HTR-8/SVneo (cell line): ENCODE measurements at regions not wholly inside any gene's neighbourhood (a gene's known extent, or its start where the extent isn't known, plus 50 kb on each side); places are given as distances from the start of the nearest gene placed in this dataset.
"Not testable (repeated sequence)": the region's sequence is repeated elsewhere in the genome, so short reads cannot be mapped to it uniquely, and the experiment has no call there.

Source experiments
- DNase-seq: peaks from one replicate; pipeline ENCODE4 v3.0.0; 2011; ENCODE audit warnings: low spot score, mixed read lengths; ENCODE audit not compliant: insufficient read length
- FAIRE-seq: peaks from 2 replicates; lab custom pipeline; 2011; peaks lifted over from hg19 to GRCh38; lab: Jason Lieb, UNC

DNA sequence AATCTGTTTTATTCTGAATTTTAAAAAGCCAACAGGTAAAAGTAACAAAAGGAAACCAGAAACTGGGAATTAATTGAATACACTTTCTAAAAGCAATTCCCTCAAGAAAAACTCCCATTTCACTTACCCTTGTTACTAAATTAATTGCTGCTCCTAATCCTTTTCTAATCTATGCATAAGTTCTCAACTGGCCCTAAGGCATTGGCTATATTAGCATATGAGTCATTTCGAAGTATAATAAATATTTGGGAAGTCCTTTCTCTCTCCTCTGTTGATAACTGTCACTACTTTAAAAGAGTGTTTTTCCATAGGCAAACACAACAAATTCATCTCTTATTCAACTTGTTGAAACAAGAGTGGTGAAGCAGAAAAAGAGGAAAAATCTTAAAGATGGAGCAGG lies 486.5 kb upstream of the HTR2C start:
- no peak for FAIRE-seq
- no peak for DNase-seq

- DNase-seq (no peak), FAIRE-seq (no peak)
These were observed 488.1 kb upstream of the HTR2C start for GRCh38 chrX:114095789-114096188.

GRCh38 chrX:114087543-114087942 lies 496.3 kb upstream of the HTR2C start:
- DNase-seq = no peak
- FAIRE-seq = no peak

DNA sequence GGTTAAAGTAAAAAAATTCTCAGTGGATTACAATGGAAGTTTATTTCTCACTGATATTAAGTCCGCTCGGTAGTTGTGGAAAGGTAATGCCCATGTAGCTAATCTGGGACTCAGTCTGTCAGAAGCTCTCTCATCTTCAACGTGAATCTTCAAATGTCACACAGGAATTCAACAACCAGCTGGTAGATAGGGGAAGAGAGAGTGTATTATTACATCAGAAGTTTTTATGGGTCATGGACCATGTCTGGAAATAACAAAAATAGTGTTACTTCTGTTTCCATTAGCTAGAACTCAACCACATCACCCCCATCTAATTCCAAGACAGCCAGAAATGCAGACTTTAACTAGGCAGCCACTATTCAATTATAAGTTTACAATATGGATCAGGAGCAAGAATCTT lies 506.1 kb upstream of the HTR2C start:
- FAIRE-seq = no peak
- DNase-seq = no peak

GRCh38 chrX:114075073-114075673 lies 508.7 kb upstream of the HTR2C start:
- FAIRE-seq (no peak), DNase-seq (no peak)

GRCh38 chrX:114073926-114074325 lies 510.0 kb upstream of the HTR2C start:
- FAIRE-seq (no peak), DNase-seq (no peak)

GRCh38 chrX:114071412-114071811 lies 512.5 kb upstream of the HTR2C start:
- FAIRE-seq = no peak
- no peak for DNase-seq

DNA sequence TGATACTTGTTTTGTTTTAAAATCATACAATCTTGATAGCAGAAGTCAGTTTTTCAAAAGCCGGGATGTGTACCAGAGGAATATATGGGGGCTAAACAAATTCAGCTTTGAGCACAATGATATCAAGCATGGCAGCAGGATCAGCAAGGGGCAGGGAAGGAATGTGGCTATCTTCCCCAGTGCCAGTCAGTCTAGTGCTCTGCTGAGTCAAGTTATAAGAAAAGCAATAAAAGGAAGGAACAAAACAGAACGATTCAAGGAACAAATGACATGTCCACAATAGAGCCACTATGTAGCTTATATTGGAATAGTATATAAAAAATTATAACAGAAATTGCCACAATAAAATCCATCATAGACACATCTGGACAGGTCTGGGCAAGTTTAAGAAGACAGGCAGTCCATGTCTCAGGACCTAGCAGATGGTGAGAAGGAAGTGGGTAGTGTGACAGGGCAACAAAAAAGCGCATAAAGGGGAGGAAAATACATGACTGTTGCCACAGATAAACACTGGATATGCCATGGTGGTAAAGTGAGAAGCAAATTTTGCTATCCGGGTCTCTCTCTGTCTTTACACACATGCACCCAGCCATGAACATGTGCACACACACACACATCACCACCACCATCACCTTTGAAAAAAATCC lies 518.2 kb upstream of the HTR2C start:
- DNase-seq (no peak), FAIRE-seq (no peak)

DNA sequence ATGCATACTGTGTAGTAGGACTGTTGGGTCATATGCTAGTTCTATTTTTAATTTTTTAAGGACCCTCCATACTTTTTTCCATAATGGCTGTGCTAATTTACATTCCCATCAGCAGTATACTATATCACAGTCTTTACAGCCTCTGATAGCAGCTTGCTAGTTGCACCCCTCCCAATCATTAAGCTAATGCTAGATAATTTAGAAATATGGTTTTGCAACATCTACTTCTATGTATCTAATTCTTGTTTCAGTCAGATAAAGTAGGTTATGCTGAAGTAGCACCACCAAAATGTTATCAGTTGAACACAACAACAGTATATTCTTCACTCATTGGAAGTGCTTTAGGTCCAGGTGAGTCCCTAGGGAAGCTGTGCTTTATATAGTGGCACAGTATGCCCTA lies 522.7 kb upstream of the HTR2C start:
- no peak for DNase-seq
- FAIRE-seq = no peak

- no peak for DNase-seq
- no peak for FAIRE-seq
These were observed 524.9 kb upstream of the HTR2C start for GRCh38 chrX:114058988-114059418.

DNA sequence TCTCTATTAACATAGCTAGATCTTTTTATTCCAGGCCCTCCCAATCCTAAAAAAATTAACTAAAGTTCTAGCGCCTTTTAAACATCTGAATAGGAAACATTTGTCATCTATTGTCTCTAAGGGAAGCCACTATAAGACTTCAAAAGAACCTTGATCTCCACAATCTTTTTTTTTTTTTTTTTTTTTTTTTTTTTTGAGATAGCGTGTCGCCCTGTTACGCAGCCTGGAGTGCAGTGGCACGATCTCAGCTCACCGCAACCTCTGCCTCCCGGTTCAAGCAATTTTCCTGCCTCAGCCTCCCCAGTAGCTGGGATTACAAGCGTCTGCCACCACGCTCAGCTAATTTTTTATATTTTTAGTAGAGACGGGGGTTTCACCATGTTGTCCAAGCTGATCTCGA lies 526.5 kb upstream of the HTR2C start:
- not testable (repeated sequence) for FAIRE-seq, DNase-seq

DNA sequence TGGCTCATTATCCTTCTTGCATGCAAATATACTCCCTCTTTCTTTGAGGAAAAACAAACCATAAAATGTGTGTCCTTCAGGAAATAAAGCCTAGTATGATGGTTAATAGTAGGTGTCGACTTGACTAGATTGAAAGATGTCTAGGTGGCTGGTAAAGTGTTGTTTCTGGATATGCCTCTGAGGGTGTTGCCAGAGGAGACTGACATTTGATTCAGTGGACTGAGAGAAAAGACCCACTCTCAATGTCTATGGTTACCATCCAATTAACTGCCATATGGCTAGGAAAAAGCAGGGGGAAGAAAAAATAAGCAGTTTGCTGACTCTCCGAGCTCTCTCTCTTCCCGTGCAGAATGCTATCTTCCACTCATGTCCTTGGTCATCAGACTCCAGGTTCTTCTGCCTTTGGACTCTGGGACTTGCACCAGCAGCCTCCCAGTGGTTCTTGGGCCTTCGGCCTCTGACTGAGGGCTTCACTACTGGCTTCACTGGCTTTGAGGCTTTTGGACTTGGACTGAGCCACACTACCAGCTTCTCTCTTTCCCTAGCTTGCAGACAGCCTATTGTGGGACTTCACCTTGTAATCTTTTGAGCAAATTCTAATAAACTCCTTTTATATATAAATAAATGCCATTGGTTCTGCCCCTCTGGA lies 532.1 kb upstream of the HTR2C start:
- DNase-seq (no peak), FAIRE-seq (no peak)

GRCh38 chrX:114050075-114050796 lies 533.6 kb upstream of the HTR2C start:
- no peak for FAIRE-seq
- DNase-seq = no peak

DNA sequence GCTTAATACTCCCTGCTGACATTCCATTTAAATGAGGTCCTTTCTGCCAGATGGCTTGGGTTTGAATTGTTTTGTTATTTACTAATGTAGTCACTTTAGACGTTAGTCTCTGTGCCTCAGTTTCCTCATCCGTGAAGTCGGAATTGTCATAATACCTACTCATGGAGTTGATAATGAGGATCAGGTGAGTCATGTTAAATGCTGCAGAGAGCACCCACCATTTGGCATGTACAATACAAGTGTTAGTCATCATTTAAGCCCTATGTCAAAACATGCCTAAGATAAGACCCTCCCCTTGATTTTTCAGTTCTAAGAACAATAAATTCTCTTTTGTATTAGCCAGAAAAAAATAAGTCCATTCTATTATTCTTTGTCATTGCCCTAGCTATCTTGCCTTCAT lies 534.8 kb upstream of the HTR2C start:
- FAIRE-seq (no peak), DNase-seq (no peak)

GRCh38 chrX:114047558-114047957 lies 536.3 kb upstream of the HTR2C start:
- FAIRE-seq = no peak
- DNase-seq = no peak

GRCh38 chrX:114046695-114047279 lies 537.1 kb upstream of the HTR2C start:
- FAIRE-seq = no peak
- DNase-seq = no peak

DNA sequence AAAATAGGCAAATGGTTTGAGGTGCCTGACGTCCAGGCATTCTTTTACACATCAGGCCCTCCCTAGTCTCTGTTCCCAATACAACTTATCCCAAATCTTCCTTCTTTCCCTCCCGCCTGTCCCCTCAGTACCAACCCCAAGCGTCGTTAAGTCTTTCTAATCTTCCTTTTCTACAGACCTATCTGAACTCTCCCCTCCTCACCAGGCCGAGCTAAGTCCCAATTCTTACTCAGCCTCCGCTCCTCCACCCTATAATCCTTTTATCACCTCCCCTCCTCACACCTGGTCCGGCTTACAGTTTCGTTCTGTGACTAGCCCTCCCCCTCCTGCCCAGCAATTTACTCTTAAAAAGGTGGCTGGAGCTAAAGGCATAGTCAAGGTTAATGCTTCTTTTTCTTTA lies 542.4 kb upstream of the HTR2C start:
- DNase-seq, FAIRE-seq: not testable (repeated sequence)

- FAIRE-seq, DNase-seq: not testable (repeated sequence)
These were observed 543.1 kb upstream of the HTR2C start for GRCh38 chrX:114040661-114041269.

GRCh38 chrX:114040111-114040510 lies 543.8 kb upstream of the HTR2C start:
- DNase-seq, FAIRE-seq: not testable (repeated sequence)

GRCh38 chrX:114038358-114038757 lies 545.5 kb upstream of the HTR2C start:
- FAIRE-seq (no peak), DNase-seq (no peak)
